Stimulated activated naive B cell treated with anti-CD40 and anti-IgM and Interleukin-4, amounts not matched to agents 10 μg/mL and 1 μg/mL and 100 μg/mL, for 72 hours (primary cell): ENCODE measurements at regions not wholly inside any gene's neighbourhood (a gene's known extent, or its start where the extent isn't known, plus 50 kb on each side); places are given as distances from the start of the nearest gene placed in this dataset.

Source experiments
- ATAC-seq, 2 donors: fragments of 150-1000 bp; cut with Tn5 transposase; replicated peaks; 2 replicates each; pipeline ENCODE4 v1.10.0; 2021; ENCODE audit warnings: moderate library complexity in 1 of 2
- DNase-seq: peaks from one replicate; pipeline ENCODE4 v3.0.0; 2021
- H3K27ac Mint-ChIP-seq: one replicate; pipeline ENCODE4 v1.8.0; 2022; ENCODE audit warnings: mild to moderate bottlenecking, mixed read lengths
- H3K27me3 Mint-ChIP-seq, 2 donors: one replicate each; pipeline ENCODE4 v1.8.0; 2022; ENCODE audit warnings: mixed read lengths in 2 of 2
- H3K36me3 Mint-ChIP-seq, 2 donors: one replicate each; pipeline ENCODE4 v1.8.0; 2022; ENCODE audit warnings: mixed read lengths in 2 of 2, mild to moderate bottlenecking in 1 of 2
- H3K4me1 Mint-ChIP-seq, 2 donors: one replicate each; pipeline ENCODE4 v1.8.0; 2022; ENCODE audit warnings: mixed read lengths in 2 of 2, mild to moderate bottlenecking in 1 of 2
- H3K4me3 Mint-ChIP-seq, 2 donors: one replicate each; pipeline ENCODE4 v1.8.0; 2022; ENCODE audit warnings: mild to moderate bottlenecking in 2 of 2, mixed read lengths in 2 of 2, moderate library complexity in 1 of 2
- H3K9me3 Mint-ChIP-seq, 2 donors: one replicate each; pipeline ENCODE4 v1.8.0; 2022; ENCODE audit warnings: mixed read lengths in 2 of 2, mild to moderate bottlenecking in 1 of 2

DNA sequence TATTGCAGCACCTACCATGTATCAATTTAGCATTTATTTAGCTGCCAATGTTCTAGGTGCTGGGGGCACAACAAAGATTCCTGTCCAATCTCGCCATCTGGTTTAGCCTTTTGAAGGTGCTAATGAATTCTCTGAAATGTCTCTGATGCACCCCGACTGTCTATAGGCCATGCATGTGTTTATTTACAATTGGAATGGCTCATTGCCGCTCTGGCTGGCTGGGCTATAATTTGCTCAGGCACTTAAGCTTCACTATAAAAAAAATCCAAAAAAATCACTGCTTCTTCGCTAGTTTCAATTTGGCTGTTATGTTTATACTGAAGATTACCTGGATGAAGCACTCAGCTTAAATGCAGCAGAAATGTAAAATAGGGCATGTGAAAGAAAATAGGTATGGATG lies 115.0 kb upstream of the PAX6 start:
- H3K27ac Mint-ChIP-seq = no peak overlapping the region
- H3K27me3 Mint-ChIP-seq = peaks cover 5 to 9% of the 10 kb centered on the region in 2 donors
- H3K4me3 Mint-ChIP-seq = no peak overlapping the region
- no peak for DNase-seq
- no peak for ATAC-seq
- H3K9me3 Mint-ChIP-seq = no peaks in the 10 kb centered on the region
- no peaks in the 10 kb centered on the region for H3K36me3 Mint-ChIP-seq
- H3K4me1 Mint-ChIP-seq = no peaks in the 10 kb centered on the region

DNA sequence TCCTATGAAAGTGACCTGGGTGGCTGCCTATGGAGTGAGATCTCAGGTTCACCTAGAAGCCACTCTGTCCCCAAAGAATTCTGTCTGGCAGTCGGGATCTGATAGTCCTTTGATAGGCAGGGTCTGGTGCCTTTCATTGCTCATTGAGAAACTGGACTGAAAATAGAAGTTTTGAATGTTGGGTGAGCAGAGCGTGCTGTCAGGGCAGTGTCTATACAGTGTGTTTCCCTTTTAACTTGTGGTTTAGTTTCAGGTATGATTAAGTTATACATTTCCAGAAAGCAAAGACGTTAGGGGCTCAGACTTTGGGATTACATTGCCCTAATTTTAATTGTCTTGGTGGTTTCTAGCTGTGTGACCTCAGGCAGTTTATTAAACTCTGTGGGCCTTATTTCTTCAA lies 111.3 kb upstream of the PAX6 start:
- ATAC-seq (no peak), DNase-seq (no peak)
- H3K4me3 Mint-ChIP-seq = no peak overlapping the region
- peaks cover 10 to 13% of the 10 kb centered on the region in 2 donors for H3K27me3 Mint-ChIP-seq
- no peaks in the 10 kb centered on the region for H3K4me1 Mint-ChIP-seq
- H3K27ac Mint-ChIP-seq = no peak overlapping the region
- no peaks in the 10 kb centered on the region for H3K36me3 Mint-ChIP-seq
- peaks cover 2 to 5% of the 10 kb centered on the region in 2 donors for H3K9me3 Mint-ChIP-seq

- H3K4me3 Mint-ChIP-seq = no peak overlapping the region
- ATAC-seq (no peak), DNase-seq (no peak)
- no peak overlapping the region for H3K27ac Mint-ChIP-seq
- H3K9me3 Mint-ChIP-seq = peaks cover 2 to 5% of the 10 kb centered on the region in 2 donors
- H3K4me1 Mint-ChIP-seq = no peaks in the 10 kb centered on the region
- no peaks in the 10 kb centered on the region for H3K36me3 Mint-ChIP-seq
- H3K27me3 Mint-ChIP-seq = peaks cover 10 to 13% of the 10 kb centered on the region in 2 donors
Measured at GRCh38 chr11:31921081-31921480, 110.0 kb upstream of the PAX6 start.

DNA sequence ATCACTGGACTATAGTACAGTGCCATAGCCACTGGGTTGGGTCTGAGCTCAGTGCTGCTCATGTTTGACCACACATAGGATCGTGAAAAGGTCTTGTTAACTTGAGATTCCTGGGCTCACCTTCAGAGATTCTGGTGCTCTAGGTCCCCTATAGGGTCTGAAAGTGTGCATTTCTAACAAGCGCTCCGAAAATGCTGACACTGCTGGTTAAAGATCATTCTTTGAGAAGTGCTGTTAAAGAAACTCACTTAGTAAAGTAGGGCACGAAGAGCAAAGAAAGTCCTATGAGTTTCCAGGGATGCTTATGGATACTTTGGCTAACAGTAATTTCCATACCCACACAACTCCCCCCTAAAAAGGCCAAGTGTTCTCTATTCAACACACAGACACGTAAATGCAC lies 108.1 kb upstream of the PAX6 start:
- Mint-ChIP-seq H3K4me1 (no peaks in the 10 kb centered on the region), H3K9me3 (peaks cover 2 to 5% of the 10 kb centered on the region in 2 donors), H3K36me3 (no peaks in the 10 kb centered on the region), H3K27ac (no peak overlapping the region), H3K27me3 (peaks cover 10 to 13% of the 10 kb centered on the region in 2 donors), H3K4me3 (no peak overlapping the region)
- no peak for DNase-seq
- ATAC-seq = no peak

- H3K4me1 Mint-ChIP-seq = no peaks in the 10 kb centered on the region
- peaks cover 2 to 8% of the 10 kb centered on the region in 2 donors for H3K9me3 Mint-ChIP-seq
- ATAC-seq (no peak), DNase-seq (no peak)
- H3K27ac Mint-ChIP-seq = no peak overlapping the region
- no peak overlapping the region for H3K4me3 Mint-ChIP-seq
- H3K27me3 Mint-ChIP-seq = peaks cover 4 to 5% of the 10 kb centered on the region in 2 donors
- H3K36me3 Mint-ChIP-seq = no peaks in the 10 kb centered on the region
Measured at GRCh38 chr11:31915867-31916266, 104.7 kb upstream of the PAX6 start.

- DNase-seq (no peak), ATAC-seq (peak in 1 of 2 donors; percentile 23)
- Mint-ChIP-seq H3K27me3 (peaks cover 0 to 5% of the 10 kb centered on the region in 2 donors), H3K36me3 (no peaks in the 10 kb centered on the region), H3K27ac (no peak overlapping the region), H3K9me3 (peaks cover 2 to 8% of the 10 kb centered on the region in 2 donors), H3K4me1 (no peaks in the 10 kb centered on the region), H3K4me3 (no peak overlapping the region)
Measured at GRCh38 chr11:31913985-31914384, 102.9 kb upstream of the PAX6 start.

DNA sequence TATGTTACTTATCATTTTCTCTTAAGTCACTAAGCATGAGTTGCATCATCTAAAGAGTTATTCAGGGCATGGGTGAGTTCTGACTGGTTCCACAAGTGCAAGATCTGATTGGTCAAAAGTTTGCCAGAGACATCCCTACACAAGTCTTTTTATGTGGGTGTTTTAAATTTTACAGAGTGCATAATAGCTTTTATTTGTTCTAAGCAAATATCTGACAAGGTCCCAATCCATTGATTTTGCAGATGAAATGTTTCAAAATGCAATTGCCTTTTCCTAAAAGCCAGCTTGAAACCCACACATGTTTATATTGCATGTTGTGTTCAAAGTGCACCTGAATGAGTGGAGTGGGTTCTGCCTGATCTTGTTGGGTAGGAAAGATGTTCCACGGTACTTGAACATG lies 101.7 kb upstream of the PAX6 start:
- Mint-ChIP-seq H3K27me3 (peaks cover 0 to under 1% of the 10 kb centered on the region in 2 donors), H3K4me1 (no peaks in the 10 kb centered on the region), H3K9me3 (peaks cover 0 to 3% of the 10 kb centered on the region in 2 donors), H3K27ac (no peak overlapping the region), H3K4me3 (no peak overlapping the region), H3K36me3 (no peaks in the 10 kb centered on the region)
- ATAC-seq (no peak), DNase-seq (no peak)

- Mint-ChIP-seq H3K27me3 (peaks cover 0 to 3% of the 10 kb centered on the region in 2 donors), H3K9me3 (peaks cover 1 to 3% of the 10 kb centered on the region in 2 donors), H3K36me3 (no peaks in the 10 kb centered on the region), H3K27ac (no peak overlapping the region), H3K4me3 (no peak overlapping the region), H3K4me1 (no peaks in the 10 kb centered on the region)
- ATAC-seq (no peak), DNase-seq (no peak)
Measured at GRCh38 chr11:31910950-31911576, 99.9 kb upstream of the PAX6 start.

DNA sequence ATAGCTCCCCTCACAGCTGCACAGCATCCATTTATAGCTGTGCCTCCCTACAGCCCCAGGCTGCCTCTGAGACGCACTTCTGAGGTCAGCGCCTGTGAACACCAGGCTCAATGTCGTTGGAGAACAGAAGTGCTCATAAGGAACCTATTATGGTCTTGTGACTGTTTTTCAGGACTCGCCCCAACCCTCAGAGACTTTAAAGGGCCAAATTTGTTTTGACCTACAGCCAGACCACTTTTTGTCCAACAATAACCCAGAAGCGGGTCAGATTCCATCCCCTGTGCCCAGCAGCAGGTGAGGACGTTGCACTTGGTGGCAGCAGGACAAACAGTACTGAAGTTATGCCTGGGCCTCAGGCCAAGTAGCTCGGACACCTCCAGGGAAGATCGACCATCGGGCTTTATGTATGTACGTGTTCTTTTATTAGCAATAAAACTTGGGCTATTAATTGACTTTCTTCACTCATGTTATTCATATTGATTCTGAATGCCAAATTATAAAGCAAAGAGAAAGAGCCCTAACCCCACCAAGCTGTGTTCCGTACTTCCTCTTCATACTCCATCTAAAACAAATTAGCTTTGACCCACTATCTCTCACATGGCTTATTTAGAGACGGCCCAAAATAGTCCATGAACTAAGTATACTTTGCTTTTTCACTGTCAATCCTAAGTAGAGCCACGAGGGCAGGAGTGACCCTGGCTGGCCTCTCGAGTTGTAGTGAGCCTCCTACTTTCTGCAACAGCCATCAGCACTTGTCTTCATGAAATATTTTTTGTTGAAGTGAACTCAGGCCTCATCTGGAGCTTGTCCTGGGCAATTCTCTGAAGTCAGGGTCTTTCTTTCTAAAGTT lies 92.3 kb upstream of the PAX6 start:
- peaks cover 0 to 4% of the 10 kb centered on the region in 2 donors for H3K9me3 Mint-ChIP-seq
- ATAC-seq (no peak), DNase-seq (no peak)
- H3K27me3 Mint-ChIP-seq = peaks cover 4 to 9% of the 10 kb centered on the region in 2 donors
- no peak overlapping the region for H3K4me3 Mint-ChIP-seq
- peaks cover 0 to 2% of the 10 kb centered on the region in 2 donors for H3K36me3 Mint-ChIP-seq
- H3K27ac Mint-ChIP-seq = no peak overlapping the region
- no peaks in the 10 kb centered on the region for H3K4me1 Mint-ChIP-seq

- Mint-ChIP-seq H3K27ac (no peak overlapping the region), H3K36me3 (peaks cover 0 to 2% of the 10 kb centered on the region in 2 donors), H3K9me3 (peaks cover 0 to 4% of the 10 kb centered on the region in 2 donors), H3K4me3 (no peak overlapping the region), H3K27me3 (peaks cover 5 to 8% of the 10 kb centered on the region in 2 donors), H3K4me1 (no peaks in the 10 kb centered on the region)
- ATAC-seq = no peak
- no peak for DNase-seq
Measured at GRCh38 chr11:31902706-31903105, 91.6 kb upstream of the PAX6 start.

DNA sequence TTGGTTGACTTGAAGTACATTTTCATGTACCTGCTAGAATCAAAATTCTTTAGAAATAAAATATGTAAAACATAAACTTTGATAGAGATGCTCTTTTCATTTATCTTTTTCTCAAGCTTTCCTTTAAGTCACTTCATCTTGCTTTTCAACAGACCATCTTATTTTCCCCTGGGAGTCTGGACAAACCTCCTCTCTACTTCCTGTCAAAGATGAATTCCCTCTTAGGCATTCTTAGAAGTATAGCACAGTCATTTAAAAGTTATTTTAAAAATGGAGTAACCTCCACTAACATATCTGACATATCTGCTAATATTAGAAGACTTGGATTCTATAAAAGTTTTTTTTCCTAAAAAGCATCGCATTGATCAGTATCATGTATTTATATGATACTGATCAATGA lies 84.8 kb upstream of the PAX6 start:
- H3K4me1 Mint-ChIP-seq = no peaks in the 10 kb centered on the region
- peaks cover 0 to 2% of the 10 kb centered on the region in 2 donors for H3K9me3 Mint-ChIP-seq
- H3K4me3 Mint-ChIP-seq = no peak overlapping the region
- H3K36me3 Mint-ChIP-seq = no peaks in the 10 kb centered on the region
- no peak overlapping the region for H3K27ac Mint-ChIP-seq
- DNase-seq = no peak
- H3K27me3 Mint-ChIP-seq = peaks cover 5 to 9% of the 10 kb centered on the region in 2 donors
- ATAC-seq = no peak

- no peak for ATAC-seq
- DNase-seq = no peak
- H3K36me3 Mint-ChIP-seq = no peaks in the 10 kb centered on the region
- H3K27me3 Mint-ChIP-seq = peaks cover 0 to 10% of the 10 kb centered on the region in 2 donors
- no peaks in the 10 kb centered on the region for H3K4me1 Mint-ChIP-seq
- no peak overlapping the region for H3K4me3 Mint-ChIP-seq
- H3K27ac Mint-ChIP-seq = no peak overlapping the region
- no peaks in the 10 kb centered on the region for H3K9me3 Mint-ChIP-seq
Measured at GRCh38 chr11:31887180-31887579, 76.1 kb upstream of the PAX6 start.

DNA sequence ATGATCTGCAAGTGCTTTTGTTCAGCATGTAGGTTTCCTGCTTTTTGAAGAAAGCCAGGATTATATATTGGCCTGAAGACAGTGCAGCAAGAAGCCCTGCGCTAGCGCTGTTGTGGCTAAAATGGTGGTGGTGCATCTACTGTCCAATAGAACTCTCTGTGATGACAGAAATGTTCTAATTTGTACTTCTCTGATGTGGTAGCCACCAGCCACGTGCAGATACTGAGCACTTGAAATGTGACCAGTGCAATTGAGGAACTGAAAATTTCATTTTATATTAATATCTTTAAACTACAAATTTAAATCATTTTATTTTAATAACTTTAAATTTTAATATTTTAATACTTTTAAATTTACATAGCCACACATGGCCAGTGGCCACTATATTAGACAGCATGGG lies 73.0 kb upstream of the PAX6 start:
- ATAC-seq (no peak), DNase-seq (no peak)
- no peak overlapping the region for H3K4me3 Mint-ChIP-seq
- H3K27ac Mint-ChIP-seq = no peak overlapping the region
- peaks cover 0 to 2% of the 10 kb centered on the region in 2 donors for H3K9me3 Mint-ChIP-seq
- no peaks in the 10 kb centered on the region for H3K4me1 Mint-ChIP-seq
- peaks cover 7 to 10% of the 10 kb centered on the region in 2 donors for H3K27me3 Mint-ChIP-seq
- no peaks in the 10 kb centered on the region for H3K36me3 Mint-ChIP-seq

GRCh38 chr11:31883435-31883834 lies 72.3 kb upstream of the PAX6 start:
- Mint-ChIP-seq H3K27ac (no peak overlapping the region), H3K36me3 (no peaks in the 10 kb centered on the region), H3K4me1 (no peaks in the 10 kb centered on the region), H3K9me3 (peaks cover 0 to 3% of the 10 kb centered on the region in 2 donors), H3K27me3 (peaks cover 10 to 12% of the 10 kb centered on the region in 2 donors), H3K4me3 (no peak overlapping the region)
- ATAC-seq (no peak), DNase-seq (no peak)

- DNase-seq (no peak), ATAC-seq (no peak)
- Mint-ChIP-seq H3K27me3 (peaks cover 10 to 12% of the 10 kb centered on the region in 2 donors), H3K4me3 (no peak overlapping the region), H3K36me3 (no peaks in the 10 kb centered on the region), H3K4me1 (no peaks in the 10 kb centered on the region), H3K9me3 (peaks cover 0 to 3% of the 10 kb centered on the region in 2 donors), H3K27ac (no peak overlapping the region)
Measured at GRCh38 chr11:31882951-31883392, 71.8 kb upstream of the PAX6 start.
